HG03571 (cell line): ENCODE measurements at regions not wholly inside any gene's neighbourhood (a gene's known extent, or its start where the extent isn't known, plus 50 kb on each side); places are given as distances from the start of the nearest gene placed in this dataset.
"Not testable (repeated sequence)": the region's sequence is repeated elsewhere in the genome, so short reads cannot be mapped to it uniquely, and the experiment has no call there.

Experiments used
- ATAC-seq: cut with Tn5 transposase; IDR thresholded peaks from one replicate; pipeline ENCODE4 v1.9.1; 2021; ENCODE audit not compliant: unreplicated experiment

GRCh38 chr7:149992366-149992765, 118.6 kb downstream of the ATP6V0E2 start:
- ATAC-seq = not testable (repeated sequence)

DNA sequence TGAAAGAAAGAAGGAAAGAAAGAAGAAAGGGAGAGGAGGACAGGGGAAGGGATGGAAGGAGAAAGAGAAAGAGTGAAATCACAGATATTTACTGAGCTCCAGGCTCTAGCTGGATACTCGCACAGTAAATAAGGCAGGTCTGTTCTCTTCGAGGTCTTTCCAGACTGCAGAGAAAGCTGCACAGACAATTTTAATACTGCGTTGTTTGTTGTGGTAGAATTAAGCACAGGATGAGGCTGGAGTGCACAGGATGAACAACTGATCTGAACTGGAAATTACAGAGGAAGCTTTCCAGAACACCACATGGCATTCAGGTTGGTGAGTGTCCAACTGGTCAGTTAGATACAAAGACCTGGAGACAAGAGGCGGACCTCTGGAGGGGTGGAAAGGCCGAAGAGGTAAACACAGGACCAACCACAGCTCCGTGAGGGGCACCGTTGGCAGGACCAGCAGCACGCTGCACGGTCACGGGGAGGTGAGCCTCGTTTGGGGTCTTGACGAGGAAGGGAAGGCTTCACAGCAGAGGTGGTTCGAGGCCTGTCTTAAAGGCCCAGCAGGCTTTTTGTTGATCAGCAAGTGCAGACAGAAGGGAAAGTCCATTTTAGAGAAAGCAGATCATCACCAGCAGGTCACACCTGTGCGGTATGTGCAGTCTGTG, 121.7 kb downstream of the ATP6V0E2 start:
- ATAC-seq = not testable (repeated sequence)

GRCh38 chr7:150000780-150001599, 127.2 kb downstream of the ATP6V0E2 start:
- ATAC-seq = not testable (repeated sequence)

DNA sequence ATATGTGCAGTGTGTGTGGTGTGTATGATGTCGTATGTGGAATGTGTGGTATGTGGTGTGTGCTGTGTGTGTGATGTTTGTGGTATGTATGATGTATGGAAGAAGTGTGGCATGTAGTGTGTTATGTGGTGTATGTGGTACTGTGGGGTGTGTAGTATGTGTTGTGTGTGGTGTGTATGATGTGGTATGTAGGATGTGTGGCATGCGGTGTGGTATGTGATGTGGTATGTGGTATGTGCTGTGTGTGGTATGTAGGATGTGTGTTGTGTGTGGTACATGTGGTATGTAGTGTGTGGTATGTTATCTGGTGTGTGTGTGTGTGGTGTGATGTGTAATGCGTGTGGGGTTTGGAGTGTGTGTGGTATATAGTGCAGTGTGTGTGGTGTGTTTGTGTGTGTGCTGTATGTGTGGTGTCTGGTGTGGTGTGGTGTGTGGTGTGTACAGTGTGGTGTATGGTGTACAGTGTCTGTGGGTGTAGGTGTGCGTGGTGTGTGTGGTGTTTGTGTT, 129.6 kb downstream of the ATP6V0E2 start:
- no peak for ATAC-seq

GRCh38 chr7:150003973-150004372, 130.2 kb downstream of the ATP6V0E2 start:
- not testable (repeated sequence) for ATAC-seq

GRCh38 chr7:150004843-150005242, 131.1 kb downstream of the ATP6V0E2 start:
- not testable (repeated sequence) for ATAC-seq

DNA sequence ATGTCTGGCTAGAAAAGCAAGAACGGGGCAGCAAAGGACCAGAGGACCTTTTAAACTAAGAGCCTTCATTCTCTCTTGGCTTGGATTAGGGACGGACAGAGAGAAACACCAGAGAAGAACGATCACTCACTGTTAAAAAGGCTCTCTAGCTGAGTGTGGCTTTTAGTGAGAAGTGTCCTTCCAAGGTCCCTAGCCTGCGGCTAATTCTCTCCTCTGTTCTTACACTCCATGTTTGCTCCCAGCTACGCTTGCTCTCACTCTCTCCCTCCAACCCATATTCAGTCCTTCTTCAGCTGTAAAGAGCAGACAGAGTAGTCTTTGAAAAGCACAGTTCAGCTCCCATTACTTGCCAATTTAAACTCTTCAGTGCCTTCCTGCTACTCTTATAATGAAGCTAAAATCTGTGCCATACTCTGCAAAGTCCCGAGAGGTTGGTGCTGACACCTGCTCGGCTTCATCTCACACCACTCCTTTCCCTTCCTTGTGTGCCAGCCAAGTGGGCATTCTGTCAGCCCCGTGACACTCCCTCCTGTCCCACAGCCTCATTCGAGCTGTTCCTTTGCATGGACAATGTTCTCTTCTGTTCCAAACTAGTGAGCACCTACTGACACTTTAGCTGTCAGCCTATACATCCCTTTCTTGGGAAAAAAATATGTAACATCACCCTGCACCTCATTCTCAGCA, 136.0 kb downstream of the ATP6V0E2 start:
- ATAC-seq = not testable (repeated sequence)

DNA sequence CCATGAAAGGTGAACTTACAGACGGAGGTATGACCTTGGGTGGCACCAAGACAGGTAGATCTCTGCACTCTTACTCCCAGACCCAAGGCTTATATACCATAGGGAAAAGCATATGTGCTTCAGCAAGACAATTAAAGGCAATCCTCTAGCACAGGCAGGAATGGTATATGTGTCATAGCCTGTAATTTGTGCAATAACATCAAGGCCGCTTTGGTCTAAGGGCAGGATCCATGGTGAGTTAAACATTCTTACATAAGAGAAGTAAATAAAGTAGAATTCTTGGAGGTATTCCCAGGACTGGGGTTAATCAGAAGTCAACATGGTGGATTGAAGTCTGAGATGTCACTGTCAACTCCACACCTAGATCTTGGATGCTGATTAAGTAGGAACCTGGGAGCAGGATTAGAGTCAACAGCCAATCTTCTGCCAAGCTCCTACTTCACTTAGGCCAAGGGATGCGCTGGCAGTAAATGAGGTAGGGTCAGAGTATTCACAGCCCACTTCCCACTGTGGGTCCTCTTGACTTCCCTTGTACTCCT, 143.0 kb downstream of the ATP6V0E2 start:
- not testable (repeated sequence) for ATAC-seq

GRCh38 chr7:150020210-150020609, 146.4 kb downstream of the ATP6V0E2 start:
- ATAC-seq = not testable (repeated sequence)

DNA sequence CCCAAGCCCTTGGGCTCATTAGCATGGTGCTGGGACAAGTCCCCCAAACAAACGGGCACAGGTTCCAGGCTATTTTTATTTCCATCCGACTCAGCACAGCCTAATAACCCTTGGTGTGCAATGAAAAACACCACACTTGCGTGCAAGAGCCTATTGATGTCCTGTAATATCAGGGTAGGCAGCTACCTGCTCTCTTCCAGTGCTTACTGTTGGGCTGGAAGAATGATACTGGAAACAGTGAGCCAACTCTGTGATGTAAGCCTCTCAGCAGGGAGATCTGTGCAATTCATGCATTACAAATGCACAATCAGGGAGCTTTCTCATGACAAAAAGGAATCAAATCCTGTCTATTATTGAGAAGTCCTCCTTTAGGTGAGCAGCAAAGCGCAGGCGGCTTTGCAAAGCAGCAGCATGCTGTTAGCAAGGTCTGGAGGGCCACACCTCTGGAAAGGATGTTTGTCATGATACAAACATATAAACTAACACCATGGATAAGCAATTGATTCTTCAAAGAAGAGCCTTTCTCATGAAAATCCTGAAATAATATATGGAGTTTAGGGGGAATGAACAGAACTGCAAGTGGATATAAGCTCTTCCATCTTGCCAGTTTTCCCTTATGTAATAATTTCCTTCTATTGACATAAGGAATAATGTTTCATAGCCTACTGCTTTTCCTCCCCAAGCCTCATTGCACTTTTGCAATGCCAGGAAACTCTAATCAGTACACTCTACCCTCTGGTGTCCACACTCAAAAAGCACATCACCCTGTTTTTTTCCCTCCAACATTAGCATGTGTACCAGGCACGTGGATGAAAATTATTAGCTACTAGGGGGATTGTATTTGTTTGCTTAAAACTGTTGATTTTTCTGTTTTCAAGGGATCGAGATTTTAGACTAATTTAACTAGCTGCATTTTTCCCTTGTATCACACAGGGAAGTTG, 151.1 kb downstream of the ATP6V0E2 start:
- not testable (repeated sequence) for ATAC-seq

DNA sequence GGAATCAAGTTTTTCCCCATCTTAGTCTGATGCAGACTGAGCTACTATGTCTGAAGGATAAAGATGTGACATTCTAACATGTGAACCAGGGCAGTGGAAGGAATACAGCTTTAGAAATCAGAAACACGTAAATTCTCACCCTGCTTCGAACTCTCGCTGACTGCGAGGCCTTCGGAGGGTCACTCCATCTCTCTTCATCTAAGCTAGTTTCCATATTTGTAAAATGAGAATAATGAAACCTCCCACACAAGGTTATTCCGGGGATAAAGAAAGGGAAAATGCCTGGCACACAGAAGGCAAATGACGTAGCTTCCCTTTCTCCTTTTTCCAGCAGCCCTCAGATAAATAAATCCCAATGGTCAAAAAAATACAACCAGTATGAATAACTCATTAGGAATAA, 152.0 kb downstream of the ATP6V0E2 start:
- ATAC-seq = not testable (repeated sequence)

GRCh38 chr7:150028344-150029012, 154.7 kb downstream of the ATP6V0E2 start:
- ATAC-seq = not testable (repeated sequence)

GRCh38 chr7:150029013-150029389, 155.2 kb downstream of the ATP6V0E2 start:
- ATAC-seq = not testable (repeated sequence)

- ATAC-seq = not testable (repeated sequence)
These were observed 158.0 kb downstream of the ATP6V0E2 start for GRCh38 chr7:150031733-150032132.

DNA sequence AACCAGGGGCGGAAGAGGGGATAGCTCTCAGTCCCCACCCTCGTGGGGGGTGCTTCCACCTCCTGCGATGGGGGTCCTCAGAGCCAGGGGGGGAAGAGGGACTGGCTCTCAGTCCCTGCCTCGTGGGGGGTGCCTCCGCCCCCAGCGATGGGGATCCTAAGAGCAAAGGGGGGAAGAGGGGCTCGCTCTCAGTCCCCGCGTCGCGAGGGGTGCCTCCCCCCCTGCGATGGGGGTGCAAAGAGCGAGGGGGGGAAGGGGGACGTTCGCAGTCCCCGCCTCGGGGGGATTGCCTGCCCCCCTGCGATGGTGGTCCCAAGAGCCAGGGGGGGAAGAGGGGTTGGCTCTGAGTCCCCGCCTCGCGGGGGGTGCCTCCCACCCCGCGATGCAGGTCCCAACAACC, 159.9 kb downstream of the ATP6V0E2 start:
- ATAC-seq = not testable (repeated sequence)

GRCh38 chr7:150035769-150036168, 162.0 kb downstream of the ATP6V0E2 start:
- ATAC-seq = not testable (repeated sequence)

DNA sequence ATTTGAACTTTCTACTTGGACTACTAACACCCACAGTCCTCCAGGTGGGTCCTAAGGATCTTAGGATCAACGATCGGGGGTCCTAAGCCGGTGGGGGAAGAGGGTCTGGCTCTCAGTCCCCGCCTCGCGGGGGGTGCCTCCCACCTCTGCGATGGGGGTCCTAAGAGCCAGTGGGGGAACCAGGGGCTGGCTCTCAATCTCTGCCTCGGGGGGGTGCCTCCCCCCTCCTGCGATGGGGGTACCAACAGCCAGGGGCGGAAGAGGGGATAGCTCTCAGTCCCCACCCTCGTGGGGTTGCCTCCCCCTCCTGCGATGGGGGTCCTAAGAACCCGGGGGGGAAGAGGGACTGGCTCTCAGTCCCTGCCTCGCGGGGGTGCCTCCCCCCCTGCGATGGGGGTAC, 165.3 kb downstream of the ATP6V0E2 start:
- ATAC-seq = not testable (repeated sequence)

GRCh38 chr7:150042281-150042680, 168.5 kb downstream of the ATP6V0E2 start:
- not testable (repeated sequence) for ATAC-seq

DNA sequence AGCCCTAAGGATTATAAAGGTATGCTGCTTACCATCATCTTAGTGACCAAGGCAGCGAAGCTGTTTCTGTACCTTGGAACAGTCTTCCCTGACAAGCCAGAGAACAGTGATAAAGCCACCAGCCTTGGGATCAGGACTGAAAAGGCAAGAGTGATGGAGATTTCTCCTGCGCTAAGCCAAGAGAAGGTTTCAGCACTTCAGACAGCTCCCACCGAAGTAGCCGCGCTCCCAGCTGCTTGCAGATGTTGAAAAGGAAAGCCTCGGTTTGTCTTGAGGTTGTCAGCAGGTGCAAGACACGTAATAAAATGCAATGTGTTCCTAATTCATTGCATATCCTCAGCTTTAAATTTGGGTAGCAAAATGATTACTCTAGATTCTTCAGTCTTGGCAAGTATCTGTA, 171.0 kb downstream of the ATP6V0E2 start:
- not testable (repeated sequence) for ATAC-seq
